Adrenal gland (tissue), 9 donors: ENCODE measurements at regions not wholly inside any gene's neighbourhood (a gene's known extent, or its start where the extent isn't known, plus 50 kb on each side); places are given as distances from the start of the nearest gene placed in this dataset.

Source experiments
- DNase-seq, 7 donors: peaks; one replicate each; pipeline ENCODE4 v3.0.0-alpha.2; 2019 to 2020
- H3K27ac ChIP-seq, 5 donors: fragments of 200-600 bp; sonication (generic) in 4 of 5; 1 replicate in 3 of 5; 2 replicates in 2 of 5; pipeline versions ENCODE4 v1.5.1 to v1.8.0; 2016 to 2020; ENCODE audit warnings: mild to moderate bottlenecking in 1 of 5
- H3K27me3 ChIP-seq: fragments of 200-600 bp; 2 replicates; pipeline ENCODE4 v1.8.0; 2021
- H3K36me3 ChIP-seq, 2 donors: fragments of 200-600 bp; replicated peaks in 1 of 2; 1 replicate in 1 of 2; 2 replicates in 1 of 2; pipeline versions ENCODE4 v1.5.1 to v1.8.0; 2018 to 2022
- H3K4me1 ChIP-seq, 2 donors: fragments of 200-600 bp; replicated peaks in 1 of 2; 1 replicate in 1 of 2; 2 replicates in 1 of 2; pipeline versions ENCODE4 v1.5.1 to v1.8.0; 2018 to 2021
- H3K4me3 ChIP-seq, 4 donors: fragments of 200-600 bp; sonication (generic) in 3 of 4; one replicate each; pipeline ENCODE4 v1.5.1; 2016 to 2018
- H3K9me3 ChIP-seq, 3 donors: fragments of 200-600 bp; sonication (generic) in 1 of 3; replicated peaks in 1 of 3; 1 replicate in 2 of 3; 2 replicates in 1 of 3; pipeline versions ENCODE4 v1.5.1 to v1.8.0; 2016 to 2021
- CTCF ChIP-seq, 6 experiments: fragments of 450-650 bp in 4 of 6; fragments of 200-600 bp in 2 of 6; sonication (generic) in 1 of 6; IDR thresholded peaks; 1 replicate in 5 of 6; 2 replicates in 1 of 6; pipeline versions ENCODE4 v1.5.1 to v1.8.0; 2016 to 2021; ENCODE audit warnings: antibody characterized with exemption in 6 of 6, mild to moderate bottlenecking in 2 of 6, moderate library complexity in 1 of 6
- POLR2A ChIP-seq, 2 donors: fragments of 450-650 bp; IDR thresholded peaks; one replicate each; pipeline ENCODE4 v1.6.1; 2017; ENCODE audit warnings: antibody characterized with exemption in 2 of 2, mild to moderate bottlenecking in 2 of 2, moderate library complexity in 1 of 2
- WGBS, 4 donors: extraction: QIAGEN DNeasy Blood & Tissue Kit in 2 of 4; methylation state at CpG; one replicate each; pipeline versions ENCODE4 v1.1.5 to v1.1.7; 2013 to 2017; 5-methylcytosine and 5-hydroxymethylcytosine counted together
- intact Hi-C, 2 donors: fragments of 100-400 bp; cut with DNase I; formaldehyde crosslinking; loops; one replicate each; pipeline versions ENCODE4 v1.14.1 to v1.15.0; 2022 to 2023
- donor health status: healthy with polysubstance abuse.
- donor health status: Bipolar disorder and iron deficiency.
- donor health status: DM: yes; HTN: yes; CAD: no.
- donor health status: DM: no; HTN: no; CAD: no.
- donor health status: DM: no; HTN: no; CAD: no.

DNA sequence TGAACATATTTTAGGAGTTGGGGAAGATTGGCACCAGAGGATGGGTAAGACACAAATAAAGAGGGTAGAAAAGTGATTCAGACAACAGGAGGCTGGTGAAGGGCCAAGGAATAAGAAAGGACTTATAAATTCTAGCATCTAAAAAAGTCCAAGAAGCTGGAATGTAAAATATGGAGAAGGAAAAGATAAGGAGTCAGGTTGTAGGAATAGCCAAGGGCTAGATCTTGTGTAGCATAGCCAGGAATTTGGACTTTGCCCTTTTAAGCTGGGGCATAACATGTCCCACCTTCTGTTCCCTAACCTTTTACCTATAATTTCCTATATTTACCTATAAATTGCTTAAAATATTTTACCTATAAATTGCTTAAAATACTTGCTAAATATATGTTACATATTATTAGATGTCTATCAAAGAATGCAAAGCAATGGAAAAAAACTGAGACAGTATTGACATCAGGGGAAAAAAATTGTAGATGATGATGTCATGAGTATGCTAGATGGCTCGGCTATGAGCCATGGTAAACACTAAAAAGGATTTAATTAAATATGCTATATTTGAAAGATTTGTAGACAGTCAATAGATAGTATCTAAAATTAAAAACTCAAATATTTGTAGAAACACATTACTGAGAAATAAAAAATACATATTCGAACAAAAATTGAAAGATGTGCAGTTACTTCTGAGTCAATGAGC, 99.7 kb upstream of the PLEKHG7 start:
- 90 to 93% (median 91%) methylated on average over 2 of the region's 2 CpGs for WGBS, 4 donors
- TF ChIP-seq CTCF (IDR thresholded peaks at IDR 0.05) (no peak), POLR2A (IDR thresholded peaks at IDR 0.05) (no peak)
- no peaks in the 10 kb centered on the region for H3K36me3 ChIP-seq
- no peak overlapping the region for H3K4me3 ChIP-seq
- DNase-seq, result no peak
- H3K27me3 ChIP-seq, result no peaks in the 10 kb centered on the region
- H3K27ac ChIP-seq, result no peak overlapping the region
- H3K9me3 ChIP-seq, result no peaks in the 10 kb centered on the region
- peaks cover 6 to 8% of the 10 kb centered on the region in 2 donors for H3K4me1 ChIP-seq
- intact Hi-C loops, result no loop called here

- Histone ChIP-seq H3K27me3 (no peaks in the 10 kb centered on the region), H3K27ac (no peak overlapping the region), H3K4me3 (no peak overlapping the region), H3K4me1 (peaks cover 6 to 8% of the 10 kb centered on the region in 2 donors), H3K9me3 (no peaks in the 10 kb centered on the region), H3K36me3 (no peaks in the 10 kb centered on the region)
- no peak for DNase-seq
- WGBS, 4 donors, result 74 to 88% (median 84%) methylated on average over 2 of the region's 2 CpGs
- TF ChIP-seq CTCF (IDR thresholded peaks at IDR 0.05) (no peak), POLR2A (IDR thresholded peaks at IDR 0.05) (no peak)
- intact Hi-C loops, result no loop called here
These were observed 100.3 kb upstream of the PLEKHG7 start for GRCh38 chr12:92602476-92602875.

DNA sequence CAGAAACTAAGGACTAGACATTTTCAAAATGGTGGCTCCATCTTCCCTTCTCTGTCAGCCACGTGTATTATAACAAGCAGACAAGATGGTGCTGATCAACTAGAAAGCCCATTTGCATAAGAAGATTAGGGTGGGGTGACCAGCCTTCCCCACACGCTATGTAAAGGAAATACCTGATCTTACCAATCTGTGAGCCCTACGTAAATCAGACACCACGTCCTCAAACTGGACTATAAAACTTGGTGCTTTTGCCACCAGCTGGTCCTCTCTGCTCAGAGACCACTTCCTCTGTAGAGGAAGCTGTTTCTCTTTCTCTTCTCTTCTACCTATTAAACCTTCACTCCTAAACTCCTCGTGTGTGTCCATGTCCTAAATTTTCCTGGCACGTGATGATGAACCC, 101.1 kb upstream of the PLEKHG7 start:
- no peak for DNase-seq
- 72 to 90% (median 86%) methylated on average over 6 of the region's 6 CpGs for WGBS, 4 donors
- no peak for TF ChIP-seq CTCF (IDR thresholded peaks at IDR 0.05)
- no peak for TF ChIP-seq POLR2A (IDR thresholded peaks at IDR 0.05)
- H3K4me3 ChIP-seq, result no peak overlapping the region
- no peaks in the 10 kb centered on the region for H3K9me3 ChIP-seq
- H3K36me3 ChIP-seq, result no peaks in the 10 kb centered on the region
- H3K27me3 ChIP-seq, result no peaks in the 10 kb centered on the region
- H3K27ac ChIP-seq, result no peak overlapping the region
- peaks cover 6 to 8% of the 10 kb centered on the region in 2 donors for H3K4me1 ChIP-seq
- intact Hi-C loops, result no loop called here

DNA sequence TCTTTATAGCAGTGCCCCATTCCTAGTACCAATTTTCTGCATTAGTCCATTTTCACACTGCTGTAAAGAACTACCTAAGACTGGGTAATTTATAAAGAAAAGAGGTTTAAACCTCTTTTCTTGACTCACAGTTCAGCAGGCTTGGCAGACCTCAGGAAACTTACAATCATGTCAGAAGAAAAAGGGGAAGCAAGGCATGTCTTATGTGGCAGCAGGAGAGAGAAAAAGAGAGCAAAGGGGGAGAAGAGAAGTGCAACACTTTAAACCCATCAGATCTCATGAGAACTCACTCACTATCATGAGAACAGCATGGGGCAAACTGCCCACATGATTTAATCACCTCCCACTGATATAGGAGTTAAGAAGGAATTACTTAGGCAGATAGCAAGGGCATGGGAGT, 101.6 kb upstream of the PLEKHG7 start:
- TF ChIP-seq CTCF (IDR thresholded peaks at IDR 0.05), result no peak
- TF ChIP-seq POLR2A (IDR thresholded peaks at IDR 0.05), result no peak
- no peak for DNase-seq
- Histone ChIP-seq H3K27me3 (no peaks in the 10 kb centered on the region), H3K36me3 (no peaks in the 10 kb centered on the region), H3K9me3 (no peaks in the 10 kb centered on the region), H3K27ac (no peak overlapping the region), H3K4me3 (no peak overlapping the region), H3K4me1 (peaks cover 6 to 8% of the 10 kb centered on the region in 2 donors)
- intact Hi-C loops, result no loop called here
